ENCODE measurements at regions not wholly inside any gene's neighbourhood (a gene's known extent, or its start where the extent isn't known, plus 50 kb on each side); places are given as distances from the start of the nearest gene placed in this dataset.

GRCh38 chr1:30484668-30485067 is 238.7 kb downstream of the MATN1 start:
- TF ChIP-seq CTCF (IDR thresholded peaks at IDR 0.05; ENCODE audit: insufficient read depth, low read depth, low read length, missing control alignments), result no peak
- DNase-seq (ENCODE audit: low read depth), result no peak
- H3K4me3 ChIP-seq (ENCODE audit: low read length), result no peak overlapping the region

- TF ChIP-seq CTCF (IDR thresholded peaks at IDR 0.05; ENCODE audit: insufficient read depth, low read depth, low read length, missing control alignments), result no peak
- no peak for DNase-seq (ENCODE audit: low read depth)
- no peak overlapping the region for H3K4me3 ChIP-seq (ENCODE audit: low read length)
Measured at GRCh38 chr1:30479575-30479974, 243.8 kb downstream of the MATN1 start.

- no peak for DNase-seq (ENCODE audit: low read depth)
- TF ChIP-seq CTCF (IDR thresholded peaks at IDR 0.05; ENCODE audit: insufficient read depth, low read depth, low read length, missing control alignments), result no peak
- H3K4me3 ChIP-seq (ENCODE audit: low read length), result no peak overlapping the region
Measured at GRCh38 chr1:30478799-30479563, 244.4 kb downstream of the MATN1 start.

GRCh38 chr1:30478283-30478682 is 245.1 kb downstream of the MATN1 start:
- no peak for DNase-seq (ENCODE audit: low read depth)

GRCh38 chr1:30477588-30477987 is 245.8 kb downstream of the MATN1 start:
- no peak for TF ChIP-seq CTCF (IDR thresholded peaks at IDR 0.05; ENCODE audit: insufficient read depth, low read depth, low read length, missing control alignments)
- no peak overlapping the region for H3K4me3 ChIP-seq (ENCODE audit: low read length)
- no peak for DNase-seq (ENCODE audit: low read depth)

More at GRCh38 chr1:30478283-30478682, 245.1 kb downstream of the MATN1 start:
- H3K4me3 ChIP-seq (ENCODE audit: low read length), result no peak overlapping the region
- no peak for TF ChIP-seq CTCF (IDR thresholded peaks at IDR 0.05; ENCODE audit: insufficient read depth, low read depth, low read length, missing control alignments)

- TF ChIP-seq CTCF (IDR thresholded peaks at IDR 0.05; ENCODE audit: insufficient read depth, low read depth, low read length, missing control alignments), result no peak
Measured at GRCh38 chr1:30476911-30477459, 246.4 kb downstream of the MATN1 start.

GRCh38 chr1:30476476-30476875 is 246.9 kb downstream of the MATN1 start:
- no peak overlapping the region for H3K4me3 ChIP-seq (ENCODE audit: low read length)
- no peak for DNase-seq (ENCODE audit: low read depth)
- no peak for TF ChIP-seq CTCF (IDR thresholded peaks at IDR 0.05; ENCODE audit: insufficient read depth, low read depth, low read length, missing control alignments)

More at GRCh38 chr1:30476911-30477459, 246.4 kb downstream of the MATN1 start:
- H3K4me3 ChIP-seq (ENCODE audit: low read length), result no peak overlapping the region
- DNase-seq (ENCODE audit: low read depth), result no peak

Measured in epithelial cell of esophagus (primary cell).